Activated T-helper 1 cell treated with anti-CD3 and anti-CD28 coated beads, Interleukin-12 subunit alpha, Interleukin-12 subunit beta, Interleukin-2, Interleukin-4 antibody, amounts not matched to agents 30 ng/mL and 10 ng/mL and 1 ng/mL, durations not matched to agents 14 hours and 24 hours and 36 hours (primary cell): ENCODE measurements at regions not wholly inside any gene's neighbourhood (a gene's known extent, or its start where the extent isn't known, plus 50 kb on each side); places are given as distances from the start of the nearest gene placed in this dataset.
"Not testable (repeated sequence)": the region's sequence is repeated elsewhere in the genome, so short reads cannot be mapped to it uniquely, and the experiment has no call there.

ENCODE experiments used
- DNase-seq: peaks from one replicate; pipeline ENCODE4 v3.0.0; 2021; ENCODE audit warnings: low spot score
- H3K27ac Mint-ChIP-seq: one replicate; pipeline ENCODE4 v1.8.0; 2021; ENCODE audit warnings: mild to moderate bottlenecking, mixed read lengths
- H3K27me3 Mint-ChIP-seq: one replicate; pipeline ENCODE4 v1.8.0; 2022; ENCODE audit warnings: mild to moderate bottlenecking, moderate library complexity, mixed read lengths; ENCODE audit not compliant: insufficient read depth
- H3K36me3 Mint-ChIP-seq: one replicate; pipeline ENCODE4 v1.8.0; 2021; ENCODE audit warnings: low read depth, mixed read lengths
- H3K4me1 Mint-ChIP-seq: one replicate; pipeline ENCODE4 v1.8.0; 2021; ENCODE audit warnings: low read depth, mixed read lengths
- H3K4me3 Mint-ChIP-seq: one replicate; pipeline ENCODE4 v1.8.0; 2021; ENCODE audit warnings: mild to moderate bottlenecking, moderate library complexity, mixed read lengths
- H3K9me3 Mint-ChIP-seq: one replicate; pipeline ENCODE4 v1.8.0; 2021; ENCODE audit warnings: mixed read lengths
- intact Hi-C: fragments of 100-400 bp; cut with micrococcal nuclease; formaldehyde crosslinking; loops from one replicate; pipeline ENCODE4 v1.15.1; 2024

GRCh38 chr10:9081961-9082360 is 1027.5 kb downstream of the GATA3 start:
- intact Hi-C loops = loop anchor here (1.0 to 2.0 kb wide), 2 partner anchors 9 to 57 kb away; no protein-coding TSS in a partner anchor
- H3K27ac Mint-ChIP-seq = no peak overlapping the region
- H3K27me3 Mint-ChIP-seq = peaks cover 6% of the 10 kb centered on the region

GRCh38 chr10:9091530-9092093 is 1037.1 kb downstream of the GATA3 start:
- Mint-ChIP-seq H3K27me3 (peaks cover 4% of the 10 kb centered on the region), H3K9me3 (no peaks in the 10 kb centered on the region), H3K4me3 (no peak overlapping the region), H3K27ac (no peak overlapping the region), H3K4me1 (peaks cover 11% of the 10 kb centered on the region), H3K36me3 (no peaks in the 10 kb centered on the region)
- DNase-seq = no peak
- intact Hi-C loops = loop anchor here (1.0 to 10.0 kb wide), 7 partner anchors 9 to 1029 kb away; no protein-coding TSS in a partner anchor

More at GRCh38 chr10:9081961-9082360, 1027.5 kb downstream of the GATA3 start:
- Mint-ChIP-seq H3K36me3 (no peaks in the 10 kb centered on the region), H3K9me3 (no peaks in the 10 kb centered on the region), H3K4me3 (no peak overlapping the region), H3K4me1 (no peaks in the 10 kb centered on the region)
- DNase-seq = no peak

- no peak for DNase-seq
- Mint-ChIP-seq H3K36me3 (no peaks in the 10 kb centered on the region), H3K27ac (no peak overlapping the region), H3K4me3 (no peak overlapping the region), H3K4me1 (peaks cover 11% of the 10 kb centered on the region), H3K27me3 (peaks cover 4% of the 10 kb centered on the region), H3K9me3 (no peaks in the 10 kb centered on the region)
- intact Hi-C loops = loop anchor here (10.0 kb wide), 1 partner anchor 761 kb away; no protein-coding TSS in a partner anchor
Measured at GRCh38 chr10:9096288-9096687, 1041.8 kb downstream of the GATA3 start.

- no peak overlapping the region for H3K27ac Mint-ChIP-seq
- DNase-seq = no peak
- intact Hi-C loops = loop anchor here (10.0 kb wide), 1 partner anchor 763 kb away; no protein-coding TSS in a partner anchor
Measured at GRCh38 chr10:9097206-9097990, 1042.9 kb downstream of the GATA3 start.

GRCh38 chr10:9097991-9098306 is 1043.5 kb downstream of the GATA3 start:
- H3K27me3 Mint-ChIP-seq = no peaks in the 10 kb centered on the region
- H3K4me1 Mint-ChIP-seq = peaks cover 6% of the 10 kb centered on the region
- H3K9me3 Mint-ChIP-seq = no peaks in the 10 kb centered on the region
- intact Hi-C loops = loop anchor here (10.0 kb wide), 1 partner anchor 763 kb away; no protein-coding TSS in a partner anchor
- no peak for DNase-seq
- no peak overlapping the region for H3K4me3 Mint-ChIP-seq
- no peaks in the 10 kb centered on the region for H3K36me3 Mint-ChIP-seq
- no peak overlapping the region for H3K27ac Mint-ChIP-seq

More at GRCh38 chr10:9097206-9097990, 1042.9 kb downstream of the GATA3 start:
- H3K4me1 Mint-ChIP-seq = peaks cover 6% of the 10 kb centered on the region
- no peaks in the 10 kb centered on the region for H3K36me3 Mint-ChIP-seq
- no peak overlapping the region for H3K4me3 Mint-ChIP-seq
- no peaks in the 10 kb centered on the region for H3K27me3 Mint-ChIP-seq
- no peaks in the 10 kb centered on the region for H3K9me3 Mint-ChIP-seq

GRCh38 chr10:9102026-9102425 is 1047.5 kb downstream of the GATA3 start:
- H3K4me3 Mint-ChIP-seq = no peak overlapping the region
- H3K27me3 Mint-ChIP-seq = peaks cover 2% of the 10 kb centered on the region
- no peaks in the 10 kb centered on the region for H3K4me1 Mint-ChIP-seq
- DNase-seq = no peak
- H3K9me3 Mint-ChIP-seq = no peaks in the 10 kb centered on the region
- H3K27ac Mint-ChIP-seq = no peak overlapping the region
- H3K36me3 Mint-ChIP-seq = no peaks in the 10 kb centered on the region
- intact Hi-C loops = no loop called here

- no peak overlapping the region for H3K4me3 Mint-ChIP-seq
- H3K27me3 Mint-ChIP-seq = peaks cover 2% of the 10 kb centered on the region
- no peak for DNase-seq
- no peaks in the 10 kb centered on the region for H3K36me3 Mint-ChIP-seq
- no peaks in the 10 kb centered on the region for H3K4me1 Mint-ChIP-seq
- H3K27ac Mint-ChIP-seq = no peak overlapping the region
- intact Hi-C loops = no loop called here
- H3K9me3 Mint-ChIP-seq = no peaks in the 10 kb centered on the region
Measured at GRCh38 chr10:9103301-9103700, 1048.8 kb downstream of the GATA3 start.

GRCh38 chr10:9111976-9112375 is 1057.5 kb downstream of the GATA3 start:
- peaks cover 4% of the 10 kb centered on the region for H3K27me3 Mint-ChIP-seq
- intact Hi-C loops = no loop called here
- no peak for DNase-seq
- H3K27ac Mint-ChIP-seq = no peak overlapping the region
- H3K4me1 Mint-ChIP-seq = no peaks in the 10 kb centered on the region
- H3K9me3 Mint-ChIP-seq = no peaks in the 10 kb centered on the region
- no peak overlapping the region for H3K4me3 Mint-ChIP-seq
- H3K36me3 Mint-ChIP-seq = no peaks in the 10 kb centered on the region

GRCh38 chr10:9126728-9127127 is 1072.2 kb downstream of the GATA3 start:
- Mint-ChIP-seq H3K9me3 (no peaks in the 10 kb centered on the region), H3K27ac (no peak overlapping the region), H3K36me3 (no peaks in the 10 kb centered on the region), H3K4me3 (no peak overlapping the region), H3K27me3 (no peaks in the 10 kb centered on the region), H3K4me1 (no peaks in the 10 kb centered on the region)
- no peak for DNase-seq
- intact Hi-C loops = no loop called here

GRCh38 chr10:9137368-9137767 is 1082.9 kb downstream of the GATA3 start:
- no peak for DNase-seq
- no peaks in the 10 kb centered on the region for H3K4me1 Mint-ChIP-seq
- H3K4me3 Mint-ChIP-seq = no peak overlapping the region
- H3K36me3 Mint-ChIP-seq = no peaks in the 10 kb centered on the region
- H3K9me3 Mint-ChIP-seq = no peaks in the 10 kb centered on the region
- H3K27me3 Mint-ChIP-seq = no peaks in the 10 kb centered on the region
- no peak overlapping the region for H3K27ac Mint-ChIP-seq
- intact Hi-C loops = no loop called here

- H3K4me3 Mint-ChIP-seq, H3K27ac Mint-ChIP-seq, H3K36me3 Mint-ChIP-seq, H3K4me1 Mint-ChIP-seq, DNase-seq, H3K9me3 Mint-ChIP-seq, H3K27me3 Mint-ChIP-seq, intact Hi-C loops: not testable (repeated sequence)
Measured at GRCh38 chr10:9138829-9139228, 1084.3 kb downstream of the GATA3 start.

- intact Hi-C loops = no loop called here
- Mint-ChIP-seq H3K27me3 (no peaks in the 10 kb centered on the region), H3K4me3 (no peak overlapping the region), H3K4me1 (no peaks in the 10 kb centered on the region), H3K36me3 (no peaks in the 10 kb centered on the region), H3K27ac (no peak overlapping the region), H3K9me3 (no peaks in the 10 kb centered on the region)
- DNase-seq = no peak
Measured at GRCh38 chr10:9140373-9140772, 1085.9 kb downstream of the GATA3 start.

- no peaks in the 10 kb centered on the region for H3K9me3 Mint-ChIP-seq
Measured at GRCh38 chr10:9147475-9147874, 1093.0 kb downstream of the GATA3 start.

More at GRCh38 chr10:9147475-9147874, 1093.0 kb downstream of the GATA3 start:
- no peak overlapping the region for H3K27ac Mint-ChIP-seq
- no peaks in the 10 kb centered on the region for H3K36me3 Mint-ChIP-seq
- no peaks in the 10 kb centered on the region for H3K4me1 Mint-ChIP-seq
- H3K27me3 Mint-ChIP-seq = no peaks in the 10 kb centered on the region
- intact Hi-C loops = no loop called here
- H3K4me3 Mint-ChIP-seq = no peak overlapping the region
- DNase-seq = no peak
